ENCODE measurements at regions not wholly inside any gene's neighbourhood (a gene's known extent, or its start where the extent isn't known, plus 50 kb on each side); places are given as distances from the start of the nearest gene placed in this dataset.

DNA sequence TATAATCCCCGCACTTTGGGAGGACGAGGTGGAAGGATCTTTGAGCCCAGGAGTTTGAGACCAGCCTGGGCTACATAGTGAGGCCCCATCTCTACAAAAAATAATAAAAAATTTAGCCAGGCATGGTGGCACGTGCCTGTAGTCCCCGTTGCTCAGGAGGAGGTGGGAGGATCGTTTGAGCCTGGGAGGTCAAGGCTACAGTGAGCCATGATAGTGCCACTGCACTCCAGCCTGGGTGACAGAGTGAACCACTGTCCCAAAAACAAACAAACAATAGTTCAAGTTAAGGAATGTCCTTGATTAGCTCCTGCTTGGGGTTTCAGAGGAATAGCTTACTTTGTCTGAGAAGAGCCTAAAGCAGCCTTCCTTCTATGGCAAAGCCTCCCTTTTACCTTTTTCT is 51.7 kb upstream of the AMOTL2 start:
- Histone ChIP-seq H2AFZ (ENCODE audit: insufficient read depth, low read depth, low read length, poor library complexity, severe bottlenecking) (no peak overlapping the region), H3K4me2 (replicated peaks; ENCODE audit: extremely low read depth, low read length, poor library complexity, severe bottlenecking) (no peak overlapping the region), H3K36me3 (replicated peaks in 1 of 2; ENCODE audit: control insufficient read depth in 1 of 2, insufficient read depth in 2 of 2, low read length in 2 of 2) (no peaks in the 10 kb centered on the region), H3K27ac (ENCODE audit: low read depth in 1 of 2, low read length in 2 of 2) (no peak overlapping the region), H3K79me2 (ENCODE audit: insufficient read depth, low read length) (no peaks in the 10 kb centered on the region), H3K9me3 (replicated peaks in 1 of 2; ENCODE audit: control insufficient read depth in 1 of 2, insufficient read depth in 1 of 2, low read length in 2 of 2) (no peaks in the 10 kb centered on the region), H3K9ac (ENCODE audit: insufficient read depth, low read length, poor library complexity, severe bottlenecking) (no peak overlapping the region), H3K27me3 (ENCODE audit: control insufficient read depth in 2 of 2, insufficient read depth in 2 of 2, low read length in 2 of 2) (no peaks in the 10 kb centered on the region), H4K20me1 (ENCODE audit: insufficient read depth, low read length) (no peaks in the 10 kb centered on the region), H3K4me3 (replicated peaks in 1 of 3; ENCODE audit: low read depth in 2 of 3, low read length in 3 of 3) (no peak overlapping the region), H3K4me1 (ENCODE audit: control insufficient read depth in 1 of 2, insufficient read depth in 2 of 2, low read length in 2 of 2) (no peaks in the 10 kb centered on the region)
- H3K4me1 Mint-ChIP-seq, result no peaks in the 10 kb centered on the region
- H3K27ac Mint-ChIP-seq, result peak overlapping the region in 1 of 7 donors; percentile 17
- intact Hi-C loops (cut with micrococcal nuclease), result no loop called here
- no peak overlapping the region for H3K4me3 Mint-ChIP-seq
- no CpG with 5 or more reads among the region's 5 CpGs for WGBS (ENCODE audit: insufficient coverage)
- no peak for DNase-seq
- no peaks in the 10 kb centered on the region for H3K9me3 Mint-ChIP-seq
- no peaks in the 10 kb centered on the region for H3K36me3 Mint-ChIP-seq
- TF ChIP-seq, protein P1, sequence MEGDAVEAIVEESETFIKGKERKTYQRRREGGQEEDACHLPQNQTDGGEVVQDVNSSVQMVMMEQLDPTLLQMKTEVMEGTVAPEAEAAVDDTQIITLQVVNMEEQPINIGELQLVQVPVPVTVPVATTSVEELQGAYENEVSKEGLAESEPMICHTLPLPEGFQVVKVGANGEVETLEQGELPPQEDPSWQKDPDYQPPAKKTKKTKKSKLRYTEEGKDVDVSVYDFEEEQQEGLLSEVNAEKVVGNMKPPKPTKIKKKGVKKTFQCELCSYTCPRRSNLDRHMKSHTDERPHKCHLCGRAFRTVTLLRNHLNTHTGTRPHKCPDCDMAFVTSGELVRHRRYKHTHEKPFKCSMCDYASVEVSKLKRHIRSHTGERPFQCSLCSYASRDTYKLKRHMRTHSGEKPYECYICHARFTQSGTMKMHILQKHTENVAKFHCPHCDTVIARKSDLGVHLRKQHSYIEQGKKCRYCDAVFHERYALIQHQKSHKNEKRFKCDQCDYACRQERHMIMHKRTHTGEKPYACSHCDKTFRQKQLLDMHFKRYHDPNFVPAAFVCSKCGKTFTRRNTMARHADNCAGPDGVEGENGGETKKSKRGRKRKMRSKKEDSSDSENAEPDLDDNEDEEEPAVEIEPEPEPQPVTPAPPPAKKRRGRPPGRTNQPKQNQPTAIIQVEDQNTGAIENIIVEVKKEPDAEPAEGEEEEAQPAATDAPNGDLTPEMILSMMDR (IDR thresholded peaks at IDR 0.05), result no peak
- H3K27me3 Mint-ChIP-seq (ENCODE audit: low read depth in 3 of 3), result peaks cover 2 to 7% (median 6%) of the 10 kb centered on the region in 3 donors
